ENCODE measurements at regions not wholly inside any gene's neighbourhood (a gene's known extent, or its start where the extent isn't known, plus 50 kb on each side); places are given as distances from the start of the nearest gene placed in this dataset.

DNA sequence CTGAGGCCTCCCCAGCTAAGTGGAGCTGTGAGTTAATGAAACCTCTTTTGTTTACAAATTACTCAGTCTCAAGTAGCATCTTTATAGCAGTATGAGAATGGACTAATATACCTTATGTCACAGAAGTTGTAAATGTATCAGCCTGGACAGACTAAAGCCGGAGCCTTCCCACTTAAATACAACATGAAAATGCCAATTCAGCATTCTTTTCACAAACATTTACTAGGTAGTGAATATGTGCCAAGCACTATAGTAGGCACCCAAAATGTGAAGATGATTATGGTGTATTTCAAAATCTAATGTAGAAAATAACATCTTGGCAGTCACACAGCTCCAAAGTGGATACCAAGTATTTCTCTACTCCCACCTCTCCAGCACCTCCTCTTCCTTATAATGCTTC is 693.0 kb downstream of the KCNJ2 start:
- no peak overlapping the region for H3K18ac ChIP-seq (ENCODE audit: low read depth, low read length)
- no peak overlapping the region for H2AFZ ChIP-seq (replicated peaks; ENCODE audit: low read length, poor library complexity)
- H3K14ac ChIP-seq (replicated peaks; ENCODE audit: low read depth, low read length): no peak overlapping the region
- no peaks in the 10 kb centered on the region for H3K9me1 ChIP-seq (ENCODE audit: insufficient read depth, low read length)
- ChIA-PET POLR2A (ENCODE audit: unreplicated experiment) (no interaction called here), CTCF (no interaction called here)
- no peaks in the 10 kb centered on the region for H3K79me1 ChIP-seq (ENCODE audit: low read depth in 1 of 2, low read length in 2 of 2)
- H2AK9ac ChIP-seq (replicated peaks; ENCODE audit: low read depth, low read length, poor library complexity): no peak overlapping the region
- no TSS peak for BruUV-seq (replicated peaks)
- no peak overlapping the region for H2BK5ac ChIP-seq (ENCODE audit: low read depth, low read length, poor library complexity, severe bottlenecking)
- no peak overlapping the region for H2AK5ac ChIP-seq (ENCODE audit: low read depth, low read length)
- H3K27me3 ChIP-seq (ENCODE audit: control insufficient read depth, insufficient read depth, low read length): no peaks in the 10 kb centered on the region
- intact Hi-C loops (cut with micrococcal nuclease) (no loop called here), in situ Hi-C loops (cut with MboI; ENCODE audit: low sequenced_read_pairs) (no loop called here), dilution Hi-C loops (cut with HindIII; ENCODE audit: low sequenced_read_pairs, unreplicated experiment) (no loop called here)
- no peaks in the 10 kb centered on the region for H3K36me3 ChIP-seq (ENCODE audit: control insufficient read depth, insufficient read depth, low read length)
- no peaks in the 10 kb centered on the region for H3K4me1 ChIP-seq (ENCODE audit: control insufficient read depth, insufficient read depth, low read length)
- ATAC-seq (ENCODE audit: low read depth) (no peak), DNase-seq (no peak)
- H2BK15ac ChIP-seq (ENCODE audit: low read depth, low read length): no peak overlapping the region; the same call in 2 of the 3 replicates
- no peak overlapping the region for H3K23ac ChIP-seq (ENCODE audit: low read depth, low read length)
- no peak overlapping the region for H2BK20ac ChIP-seq (ENCODE audit: low read depth, low read length)
- no peak overlapping the region for H4K91ac ChIP-seq (ENCODE audit: insufficient read depth, low read depth, low read length)
- H3K4me2 ChIP-seq (ENCODE audit: low read depth, low read length): no peak overlapping the region
- no peak overlapping the region for H2BK120ac ChIP-seq (ENCODE audit: low read depth, low read length)
- H4K5ac ChIP-seq (ENCODE audit: low read depth, low read length): no peak overlapping the region
- no peak overlapping the region for H3K4ac ChIP-seq (ENCODE audit: low read depth, low read length)
- H3K9ac ChIP-seq (ENCODE audit: low read depth, low read length): no peak overlapping the region
- TF ChIP-seq MAFK (IDR thresholded peaks at IDR 0.05; ENCODE audit: low read depth, low read length) (peak; percentile 94), BHLHE40 (IDR thresholded peaks at IDR 0.05; ENCODE audit: low read depth, low read length) (no peak)
- no peak overlapping the region for H3K27ac ChIP-seq (ENCODE audit: insufficient read depth, low read length)
- H3K9me3 ChIP-seq (ENCODE audit: control insufficient read depth, insufficient read depth, low read length): no peaks in the 10 kb centered on the region
- no CpG with 5 or more reads among the region's 1 CpG for WGBS, 2 experiments (ENCODE audit: extremely low coverage in 2 of 2, insufficient read length in 1 of 2)
- no peak overlapping the region for H3K4me3 ChIP-seq (ENCODE audit: insufficient read depth, low read depth, low read length)
- no peak overlapping the region for H3K56ac ChIP-seq (ENCODE audit: extremely low read depth, insufficient read depth, low read length)
- H4K20me1 ChIP-seq (ENCODE audit: insufficient read depth, low read length): no peaks in the 10 kb centered on the region
- no peak overlapping the region for H4K8ac ChIP-seq (ENCODE audit: low read depth in 2 of 2, low read length in 2 of 2)

Measured in IMR-90 (cell line).